GM23338 (cell line): ENCODE measurements at regions not wholly inside any gene's neighbourhood (a gene's known extent, or its start where the extent isn't known, plus 50 kb on each side); places are given as distances from the start of the nearest gene placed in this dataset.

ENCODE experiments used
- ATAC-seq: fragments of 200-7000 bp; cut with Tn5 transposase; 3 replicates; pipeline ENCODE4 v1.9.1; 2020
- DNase-seq: peaks from one replicate; pipeline ENCODE4 v3.0.0-alpha.2; 2015; ENCODE audit warnings: low spot score
- H2AFZ ChIP-seq: fragments of 200-600 bp; sonication (generic); 2 replicates; pipeline ENCODE4 v1.8.0; 2016; ENCODE audit warnings: antibody characterized with exemption, mild to moderate bottlenecking, moderate library complexity
- H3F3A ChIP-seq: fragments of 200-600 bp; sonication (generic); replicated peaks from 2 replicates; pipeline ENCODE4 v1.8.0; 2017; ENCODE audit warnings: antibody characterized with exemption, mixed run types, low read depth
- H3K27ac ChIP-seq: fragments of 200-600 bp; sonication (generic); 2 replicates; pipeline ENCODE4 v1.6.1; 2016; ENCODE audit warnings: low read depth
- H3K27me3 ChIP-seq: fragments of 200-600 bp; sonication (generic); 2 replicates; pipeline ENCODE4 v1.8.0; 2016; ENCODE audit warnings: mild to moderate bottlenecking, mixed run types, moderate library complexity; ENCODE audit not compliant: insufficient read depth
- H3K36me3 ChIP-seq: fragments of 200-600 bp; sonication (generic); 2 replicates; pipeline ENCODE4 v1.8.0; 2016; ENCODE audit warnings: mild to moderate bottlenecking; ENCODE audit not compliant: insufficient read depth
- H3K4me1 ChIP-seq: fragments of 200-600 bp; sonication (generic); 2 replicates; pipeline ENCODE4 v1.8.0; 2016; ENCODE audit warnings: mild to moderate bottlenecking, moderate library complexity; ENCODE audit not compliant: insufficient read depth
- H3K4me2 ChIP-seq: fragments of 200-600 bp; sonication (generic); 2 replicates; pipeline ENCODE4 v1.7.1; 2017; ENCODE audit warnings: mixed run types
- H3K4me3 ChIP-seq: fragments of 200-600 bp; sonication (generic); 2 replicates; pipeline ENCODE4 v1.6.1; 2016; ENCODE audit warnings: mixed run types
- H3K79me2 ChIP-seq: fragments of 200-600 bp; sonication (generic); replicated peaks from 2 replicates; pipeline ENCODE4 v1.8.0; 2017; ENCODE audit warnings: mild to moderate bottlenecking; ENCODE audit not compliant: insufficient read depth
- H3K9me2 ChIP-seq: fragments of 200-600 bp; sonication (generic); 2 replicates; pipeline ENCODE4 v1.8.0; 2017; ENCODE audit not compliant: insufficient read depth
- H4K20me1 ChIP-seq: fragments of 200-600 bp; sonication (generic); replicated peaks from 2 replicates; pipeline ENCODE4 v1.8.0; 2017; ENCODE audit warnings: mild to moderate bottlenecking; ENCODE audit not compliant: insufficient read depth
- H3K27ac Mint-ChIP-seq: 2 replicates; pipeline ENCODE4 v1.8.0; 2020; ENCODE audit warnings: inconsistent platforms, mild to moderate bottlenecking, moderate library complexity, mixed read lengths
- H3K27me3 Mint-ChIP-seq: 3 replicates; pipeline ENCODE4 v1.8.0; 2022; ENCODE audit warnings: low read depth, mild to moderate bottlenecking, moderate library complexity, mixed read lengths, inconsistent platforms; ENCODE audit not compliant: insufficient read depth, poor library complexity
- H3K36me3 Mint-ChIP-seq: 3 replicates; pipeline ENCODE4 v1.8.0; 2021; ENCODE audit warnings: low read depth, mild to moderate bottlenecking, inconsistent platforms, moderate library complexity, mixed read lengths
- H3K4me1 Mint-ChIP-seq: 3 replicates; pipeline ENCODE4 v1.8.0; 2020; ENCODE audit warnings: mild to moderate bottlenecking, inconsistent platforms, mixed read lengths
- H3K4me3 Mint-ChIP-seq: 3 replicates; pipeline ENCODE4 v1.8.0; 2021; ENCODE audit warnings: moderate library complexity, mild to moderate bottlenecking, inconsistent platforms, mixed read lengths
- H3K9me3 Mint-ChIP-seq: 3 replicates; pipeline ENCODE4 v1.8.0; 2020; ENCODE audit warnings: moderate library complexity, mild to moderate bottlenecking, inconsistent platforms, mixed read lengths
- CREB1 ChIP-seq: fragments of 250-450 bp; sonication (Bioruptor Pico); IDR thresholded peaks from 2 replicates; pipeline ENCODE4 v1.5.0; 2020; ENCODE audit warnings: low read depth, mild to moderate bottlenecking, moderate library complexity
- EZH2 ChIP-seq: fragments of 200-600 bp; sonication (generic); IDR thresholded peaks from one replicate; pipeline ENCODE4 v1.8.0; 2017; ENCODE audit warnings: antibody characterized with exemption, mild to moderate bottlenecking, low read depth; ENCODE audit not compliant: unreplicated experiment
- EZH2phosphoT487 ChIP-seq: fragments of 200-600 bp; sonication (generic); IDR thresholded peaks from one replicate; pipeline ENCODE4 v1.8.1; 2018; ENCODE audit warnings: antibody characterized with exemption; ENCODE audit not compliant: unreplicated experiment
- JUNB ChIP-seq: IDR thresholded peaks from one replicate; pipeline ENCODE4 v1.6.1; 2016; ENCODE audit warnings: antibody characterized with exemption; ENCODE audit not compliant: unreplicated experiment
- NANOG ChIP-seq: IDR thresholded peaks from 2 replicates; pipeline ENCODE4 v1.6.1; 2016; ENCODE audit warnings: antibody characterized with exemption, borderline replicate concordance
- POLR2AphosphoS5 ChIP-seq: IDR thresholded peaks from 2 replicates; pipeline ENCODE4 v1.6.1; 2016; ENCODE audit warnings: antibody characterized with exemption, low read depth
- STAT1 ChIP-seq: IDR thresholded peaks from one replicate; pipeline ENCODE4 v1.6.1; 2016; ENCODE audit warnings: antibody characterized with exemption; ENCODE audit not compliant: unreplicated experiment
- ZNF114 ChIP-seq: fragments of 250-450 bp; sonication (Bioruptor Pico); IDR thresholded peaks from 2 replicates; pipeline ENCODE4 v1.5.0; 2020; ENCODE audit warnings: mild to moderate bottlenecking, moderate library complexity
- ZNF331 ChIP-seq: fragments of 250-450 bp; sonication (Bioruptor Pico); IDR thresholded peaks from 2 replicates; pipeline ENCODE4 v1.5.0; 2020; ENCODE audit warnings: low read depth, mild to moderate bottlenecking, moderate library complexity
- TF ChIP-seq, protein P1 (sequence below): IDR thresholded peaks from one replicate; pipeline ENCODE4 v1.6.1; 2018; ENCODE audit warnings: antibody characterized with exemption; ENCODE audit not compliant: unreplicated experiment
- TF ChIP-seq, protein P2 (sequence below): IDR thresholded peaks from 2 replicates; pipeline ENCODE4 v1.6.1; 2016; ENCODE audit warnings: antibody characterized with exemption
- TF ChIP-seq, protein P3 (sequence below), 2 experiments: fragments of 200-600 bp in 1 of 2; sonication (generic) in 1 of 2; conservative IDR thresholded peaks; 2 replicates each; pipeline versions ENCODE4 v1.5.1 to v1.6.1; 2016 to 2017; ENCODE audit warnings: antibody characterized with exemption in 2 of 2, low read depth in 2 of 2, mild to moderate bottlenecking in 2 of 2, moderate library complexity in 1 of 2
- TF ChIP-seq, protein P4 (sequence below): fragments of 250-450 bp; sonication (Bioruptor Pico); IDR thresholded peaks from 2 replicates; pipeline ENCODE4 v1.5.0; 2020; ENCODE audit warnings: mild to moderate bottlenecking, moderate library complexity

DNA sequence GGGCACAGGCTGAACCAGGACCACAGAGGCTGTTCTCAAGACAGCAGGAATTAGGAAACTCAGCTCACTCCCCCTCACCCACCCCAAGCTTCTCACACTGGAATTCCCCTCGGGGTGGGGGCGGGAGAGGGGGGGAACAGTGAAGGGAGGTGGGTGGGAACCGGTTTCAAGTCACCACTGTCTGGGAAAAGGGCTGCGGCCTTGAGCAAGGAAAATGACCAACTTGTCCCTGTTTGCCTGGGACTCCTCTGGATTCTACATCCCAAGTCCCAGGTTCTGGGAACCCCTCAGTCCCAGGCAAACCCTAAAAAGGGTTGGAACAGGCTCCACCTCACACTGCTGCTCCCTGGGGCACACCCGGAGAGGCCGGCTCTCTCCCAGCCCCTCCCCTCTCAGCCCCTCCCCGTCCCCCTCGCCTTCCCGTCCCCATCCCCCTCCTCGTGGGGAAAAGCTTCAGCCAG, 230.7 kb downstream of the TFAP2C start:
- no peaks in the 10 kb centered on the region for H3K9me2 ChIP-seq
- ATAC-seq: peak; percentile 89
- H4K20me1 ChIP-seq: no peaks in the 10 kb centered on the region
- peak overlapping the region; percentile 93 for H2AFZ ChIP-seq
- DNase-seq: peak; percentile 55
- H3K4me1 Mint-ChIP-seq: peaks cover 36% of the 10 kb centered on the region
- peaks cover 29% of the 10 kb centered on the region for H3K4me1 ChIP-seq
- no peaks in the 10 kb centered on the region for H3F3A ChIP-seq
- H3K27me3 ChIP-seq: peaks cover 4% of the 10 kb centered on the region; the same call in 1 of the 2 replicates
- H3K9me3 Mint-ChIP-seq: no peaks in the 10 kb centered on the region; the same call in 2 of the 3 replicates
- no peak overlapping the region for H3K27ac ChIP-seq
- H3K27me3 Mint-ChIP-seq: peaks cover 17% of the 10 kb centered on the region
- H3K79me2 ChIP-seq: no peaks in the 10 kb centered on the region
- H3K4me3 Mint-ChIP-seq: peak overlapping the region; percentile 53; the same call in 2 of the 3 replicates
- peak overlapping the region; percentile 72 for H3K4me2 ChIP-seq
- H3K4me3 ChIP-seq: peak overlapping the region; percentile 44
- H3K36me3 ChIP-seq: no peaks in the 10 kb centered on the region
- TF ChIP-seq, protein P1, sequence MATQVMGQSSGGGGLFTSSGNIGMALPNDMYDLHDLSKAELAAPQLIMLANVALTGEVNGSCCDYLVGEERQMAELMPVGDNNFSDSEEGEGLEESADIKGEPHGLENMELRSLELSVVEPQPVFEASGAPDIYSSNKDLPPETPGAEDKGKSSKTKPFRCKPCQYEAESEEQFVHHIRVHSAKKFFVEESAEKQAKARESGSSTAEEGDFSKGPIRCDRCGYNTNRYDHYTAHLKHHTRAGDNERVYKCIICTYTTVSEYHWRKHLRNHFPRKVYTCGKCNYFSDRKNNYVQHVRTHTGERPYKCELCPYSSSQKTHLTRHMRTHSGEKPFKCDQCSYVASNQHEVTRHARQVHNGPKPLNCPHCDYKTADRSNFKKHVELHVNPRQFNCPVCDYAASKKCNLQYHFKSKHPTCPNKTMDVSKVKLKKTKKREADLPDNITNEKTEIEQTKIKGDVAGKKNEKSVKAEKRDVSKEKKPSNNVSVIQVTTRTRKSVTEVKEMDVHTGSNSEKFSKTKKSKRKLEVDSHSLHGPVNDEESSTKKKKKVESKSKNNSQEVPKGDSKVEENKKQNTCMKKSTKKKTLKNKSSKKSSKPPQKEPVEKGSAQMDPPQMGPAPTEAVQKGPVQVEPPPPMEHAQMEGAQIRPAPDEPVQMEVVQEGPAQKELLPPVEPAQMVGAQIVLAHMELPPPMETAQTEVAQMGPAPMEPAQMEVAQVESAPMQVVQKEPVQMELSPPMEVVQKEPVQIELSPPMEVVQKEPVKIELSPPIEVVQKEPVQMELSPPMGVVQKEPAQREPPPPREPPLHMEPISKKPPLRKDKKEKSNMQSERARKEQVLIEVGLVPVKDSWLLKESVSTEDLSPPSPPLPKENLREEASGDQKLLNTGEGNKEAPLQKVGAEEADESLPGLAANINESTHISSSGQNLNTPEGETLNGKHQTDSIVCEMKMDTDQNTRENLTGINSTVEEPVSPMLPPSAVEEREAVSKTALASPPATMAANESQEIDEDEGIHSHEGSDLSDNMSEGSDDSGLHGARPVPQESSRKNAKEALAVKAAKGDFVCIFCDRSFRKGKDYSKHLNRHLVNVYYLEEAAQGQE: no peak
- TF ChIP-seq EZH2phosphoT487 (no peak), NANOG (no peak), POLR2AphosphoS5 (no peak), ZNF331 (no peak), JUNB (no peak), EZH2 (no peak), CREB1 (CRISPR knock-in tag) (no peak), ZNF114 (CRISPR knock-in tag) (no peak), STAT1 (no peak)
- TF ChIP-seq, protein P2, sequence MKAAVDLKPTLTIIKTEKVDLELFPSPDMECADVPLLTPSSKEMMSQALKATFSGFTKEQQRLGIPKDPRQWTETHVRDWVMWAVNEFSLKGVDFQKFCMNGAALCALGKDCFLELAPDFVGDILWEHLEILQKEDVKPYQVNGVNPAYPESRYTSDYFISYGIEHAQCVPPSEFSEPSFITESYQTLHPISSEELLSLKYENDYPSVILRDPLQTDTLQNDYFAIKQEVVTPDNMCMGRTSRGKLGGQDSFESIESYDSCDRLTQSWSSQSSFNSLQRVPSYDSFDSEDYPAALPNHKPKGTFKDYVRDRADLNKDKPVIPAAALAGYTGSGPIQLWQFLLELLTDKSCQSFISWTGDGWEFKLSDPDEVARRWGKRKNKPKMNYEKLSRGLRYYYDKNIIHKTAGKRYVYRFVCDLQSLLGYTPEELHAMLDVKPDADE: no peak
- TF ChIP-seq, protein P3, sequence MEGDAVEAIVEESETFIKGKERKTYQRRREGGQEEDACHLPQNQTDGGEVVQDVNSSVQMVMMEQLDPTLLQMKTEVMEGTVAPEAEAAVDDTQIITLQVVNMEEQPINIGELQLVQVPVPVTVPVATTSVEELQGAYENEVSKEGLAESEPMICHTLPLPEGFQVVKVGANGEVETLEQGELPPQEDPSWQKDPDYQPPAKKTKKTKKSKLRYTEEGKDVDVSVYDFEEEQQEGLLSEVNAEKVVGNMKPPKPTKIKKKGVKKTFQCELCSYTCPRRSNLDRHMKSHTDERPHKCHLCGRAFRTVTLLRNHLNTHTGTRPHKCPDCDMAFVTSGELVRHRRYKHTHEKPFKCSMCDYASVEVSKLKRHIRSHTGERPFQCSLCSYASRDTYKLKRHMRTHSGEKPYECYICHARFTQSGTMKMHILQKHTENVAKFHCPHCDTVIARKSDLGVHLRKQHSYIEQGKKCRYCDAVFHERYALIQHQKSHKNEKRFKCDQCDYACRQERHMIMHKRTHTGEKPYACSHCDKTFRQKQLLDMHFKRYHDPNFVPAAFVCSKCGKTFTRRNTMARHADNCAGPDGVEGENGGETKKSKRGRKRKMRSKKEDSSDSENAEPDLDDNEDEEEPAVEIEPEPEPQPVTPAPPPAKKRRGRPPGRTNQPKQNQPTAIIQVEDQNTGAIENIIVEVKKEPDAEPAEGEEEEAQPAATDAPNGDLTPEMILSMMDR (conservative IDR thresholded peaks at IDR 0.05; ENCODE audit: low read depth in 2 of 2): no peak
- TF ChIP-seq, protein P4, sequence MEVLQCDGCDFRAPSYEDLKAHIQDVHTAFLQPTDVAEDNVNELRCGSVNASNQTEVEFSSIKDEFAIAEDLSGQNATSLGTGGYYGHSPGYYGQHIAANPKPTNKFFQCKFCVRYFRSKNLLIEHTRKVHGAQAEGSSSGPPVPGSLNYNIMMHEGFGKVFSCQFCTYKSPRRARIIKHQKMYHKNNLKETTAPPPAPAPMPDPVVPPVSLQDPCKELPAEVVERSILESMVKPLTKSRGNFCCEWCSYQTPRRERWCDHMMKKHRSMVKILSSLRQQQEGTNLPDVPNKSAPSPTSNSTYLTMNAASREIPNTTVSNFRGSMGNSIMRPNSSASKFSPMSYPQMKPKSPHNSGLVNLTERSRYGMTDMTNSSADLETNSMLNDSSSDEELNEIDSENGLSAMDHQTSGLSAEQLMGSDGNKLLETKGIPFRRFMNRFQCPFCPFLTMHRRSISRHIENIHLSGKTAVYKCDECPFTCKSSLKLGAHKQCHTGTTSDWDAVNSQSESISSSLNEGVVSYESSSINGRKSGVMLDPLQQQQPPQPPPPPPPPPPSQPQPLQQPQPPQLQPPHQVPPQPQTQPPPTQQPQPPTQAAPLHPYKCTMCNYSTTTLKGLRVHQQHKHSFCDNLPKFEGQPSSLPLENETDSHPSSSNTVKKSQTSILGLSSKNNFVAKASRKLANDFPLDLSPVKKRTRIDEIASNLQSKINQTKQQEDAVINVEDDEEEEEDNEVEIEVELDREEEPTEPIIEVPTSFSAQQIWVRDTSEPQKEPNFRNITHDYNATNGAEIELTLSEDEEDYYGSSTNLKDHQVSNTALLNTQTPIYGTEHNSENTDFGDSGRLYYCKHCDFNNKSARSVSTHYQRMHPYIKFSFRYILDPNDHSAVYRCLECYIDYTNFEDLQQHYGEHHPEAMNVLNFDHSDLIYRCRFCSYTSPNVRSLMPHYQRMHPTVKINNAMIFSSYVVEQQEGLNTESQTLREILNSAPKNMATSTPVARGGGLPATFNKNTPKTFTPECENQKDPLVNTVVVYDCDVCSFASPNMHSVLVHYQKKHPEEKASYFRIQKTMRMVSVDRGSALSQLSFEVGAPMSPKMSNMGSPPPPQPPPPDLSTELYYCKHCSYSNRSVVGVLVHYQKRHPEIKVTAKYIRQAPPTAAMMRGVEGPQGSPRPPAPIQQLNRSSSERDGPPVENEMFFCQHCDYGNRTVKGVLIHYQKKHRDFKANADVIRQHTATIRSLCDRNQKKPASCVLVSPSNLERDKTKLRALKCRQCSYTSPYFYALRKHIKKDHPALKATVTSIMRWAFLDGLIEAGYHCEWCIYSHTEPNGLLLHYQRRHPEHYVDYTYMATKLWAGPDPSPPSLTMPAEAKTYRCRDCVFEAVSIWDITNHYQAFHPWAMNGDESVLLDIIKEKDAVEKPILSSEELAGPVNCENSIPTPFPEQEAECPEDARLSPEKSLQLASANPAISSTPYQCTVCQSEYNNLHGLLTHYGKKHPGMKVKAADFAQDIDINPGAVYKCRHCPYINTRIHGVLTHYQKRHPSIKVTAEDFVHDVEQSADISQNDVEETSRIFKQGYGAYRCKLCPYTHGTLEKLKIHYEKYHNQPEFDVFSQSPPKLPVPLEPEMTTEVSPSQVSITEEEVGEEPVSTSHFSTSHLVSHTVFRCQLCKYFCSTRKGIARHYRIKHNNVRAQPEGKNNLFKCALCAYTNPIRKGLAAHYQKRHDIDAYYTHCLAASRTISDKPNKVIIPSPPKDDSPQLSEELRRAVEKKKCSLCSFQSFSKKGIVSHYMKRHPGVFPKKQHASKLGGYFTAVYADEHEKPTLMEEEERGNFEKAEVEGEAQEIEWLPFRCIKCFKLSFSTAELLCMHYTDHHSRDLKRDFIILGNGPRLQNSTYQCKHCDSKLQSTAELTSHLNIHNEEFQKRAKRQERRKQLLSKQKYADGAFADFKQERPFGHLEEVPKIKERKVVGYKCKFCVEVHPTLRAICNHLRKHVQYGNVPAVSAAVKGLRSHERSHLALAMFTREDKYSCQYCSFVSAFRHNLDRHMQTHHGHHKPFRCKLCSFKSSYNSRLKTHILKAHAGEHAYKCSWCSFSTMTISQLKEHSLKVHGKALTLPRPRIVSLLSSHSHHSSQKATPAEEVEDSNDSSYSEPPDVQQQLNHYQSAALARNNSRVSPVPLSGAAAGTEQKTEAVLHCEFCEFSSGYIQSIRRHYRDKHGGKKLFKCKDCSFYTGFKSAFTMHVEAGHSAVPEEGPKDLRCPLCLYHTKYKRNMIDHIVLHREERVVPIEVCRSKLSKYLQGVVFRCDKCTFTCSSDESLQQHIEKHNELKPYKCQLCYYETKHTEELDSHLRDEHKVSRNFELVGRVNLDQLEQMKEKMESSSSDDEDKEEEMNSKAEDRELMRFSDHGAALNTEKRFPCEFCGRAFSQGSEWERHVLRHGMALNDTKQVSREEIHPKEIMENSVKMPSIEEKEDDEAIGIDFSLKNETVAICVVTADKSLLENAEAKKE (CRISPR knock-in tag): no peak
- H3K36me3 Mint-ChIP-seq: no peaks in the 10 kb centered on the region; the same call in 2 of the 3 replicates
- H3K27ac Mint-ChIP-seq: no peak overlapping the region
